HepG2 (cell line): ENCODE measurements at regions not wholly inside any gene's neighbourhood (a gene's known extent, or its start where the extent isn't known, plus 50 kb on each side); places are given as distances from the start of the nearest gene placed in this dataset.

Experiments
- ATAC-seq: fragments of 200-7000 bp; cut with Tn5 transposase; 3 replicates; pipeline ENCODE4 v1.9.1; 2020; ENCODE audit warnings: mild to moderate bottlenecking, moderate library complexity
- BruUV-seq: library from RNA; stranded (reverse); fragments of 400-500 nt; replicated peaks from 2 replicates; lab custom pipeline; 2021; lab: Mats Ljungman, UMichigan
- CTCF ChIA-PET: fragments of 300-600 bp; formaldehyde crosslinking; extraction: SDS; loops from one replicate; lab custom pipeline; 2021; ENCODE audit warnings: low total read pairs, inconsistent platforms, low intra/inter-chr PET ratio; lab: Yijun Ruan, JAX
- POLR2A ChIA-PET: fragments of 350-600 bp; sonication (Branson Sonifier 250); formaldehyde crosslinking; loops from one replicate; lab custom pipeline; 2020; ENCODE audit warnings: antibody characterized with exemption, inconsistent platforms; lab: Yijun Ruan, JAX
- DNase-seq: peaks from one replicate; pipeline ENCODE4 v3.0.0-alpha.2; 2015; ENCODE audit warnings: low spot score
- FAIRE-seq: peaks from 3 replicates; lab custom pipeline; 2011; peaks lifted over from hg19 to GRCh38; lab: Jason Lieb, UNC
- H2AFZ ChIP-seq: one replicate; pipeline ENCODE4 v1.6.1; 2011; ENCODE audit warnings: low read length, inconsistent platforms
- H3K27ac ChIP-seq: fragments of 300-600 bp; 3 replicates; pipeline ENCODE4 v1.8.0; 2011; ENCODE audit warnings: mixed run types, mild to moderate bottlenecking, mixed read lengths, low read length, inconsistent platforms; ENCODE audit not compliant: insufficient read depth; ENCODE audit errors: extremely low read length
- H3K27me3 ChIP-seq, 2 experiments: fragments of 200-600 bp in 1 of 2; 2 replicates in 1 of 2; 3 replicates in 1 of 2; pipeline versions ENCODE4 v1.6.0 to v1.8.0; 2011; ENCODE audit warnings: low read length in 2 of 2, mild to moderate bottlenecking in 2 of 2, moderate library complexity in 2 of 2, inconsistent platforms in 1 of 2; ENCODE audit not compliant: insufficient read depth in 2 of 2, control insufficient read depth in 1 of 2
- H3K36me3 ChIP-seq, 2 experiments: fragments of 200-600 bp in 1 of 2; replicated peaks in 1 of 2; 2 replicates in 1 of 2; 3 replicates in 1 of 2; pipeline versions ENCODE4 v1.5.1 to v1.8.0; 2011; ENCODE audit warnings: low read length in 2 of 2, inconsistent platforms in 1 of 2; ENCODE audit not compliant: insufficient read depth in 2 of 2, control insufficient read depth in 1 of 2
- H3K4me1 ChIP-seq: 2 replicates; pipeline ENCODE4 v1.5.1; 2012; ENCODE audit warnings: low read length, inconsistent platforms; ENCODE audit not compliant: insufficient read depth
- H3K4me2 ChIP-seq: 2 replicates; pipeline ENCODE4 v1.6.0; 2011; ENCODE audit warnings: low read depth, low read length, inconsistent platforms
- H3K4me3 ChIP-seq, 3 experiments: fragments of 200-600 bp in 1 of 3; sonication (generic), shearing (Covaris generic) in 1 of 3; replicated peaks in 1 of 3; 2 replicates each; pipeline ENCODE4 v1.5.1; 2011 to 2016; ENCODE audit warnings: low read length in 3 of 3, inconsistent platforms in 2 of 3, low read depth in 2 of 3, mild to moderate bottlenecking in 2 of 3, control low read depth in 1 of 3, mixed read lengths in 1 of 3; ENCODE audit not compliant: insufficient read depth in 1 of 3
- H3K79me2 ChIP-seq: one replicate; pipeline ENCODE4 v1.6.1; 2011; ENCODE audit warnings: low read length, inconsistent platforms; ENCODE audit not compliant: insufficient read depth
- H3K9ac ChIP-seq: 2 replicates; pipeline ENCODE4 v1.6.0; 2011; ENCODE audit warnings: mild to moderate bottlenecking, low read depth, low read length, inconsistent platforms; ENCODE audit not compliant: insufficient read depth
- H3K9me3 ChIP-seq: 2 replicates; pipeline ENCODE4 v1.5.1; 2012; ENCODE audit warnings: mild to moderate bottlenecking, low read length
- H4K20me1 ChIP-seq: 2 replicates; pipeline ENCODE4 v1.6.0; 2011; ENCODE audit warnings: inconsistent platforms, mild to moderate bottlenecking, low read length, moderate library complexity; ENCODE audit not compliant: insufficient read depth
- BHLHE40 ChIP-seq: IDR thresholded peaks from 2 replicates; pipeline ENCODE4 v1.6.1; 2011; ENCODE audit warnings: low read length, improper control_type of control experiment
- GLMP ChIP-seq: sonication (generic); formaldehyde crosslinking; IDR thresholded peaks from 2 replicates; pipeline ENCODE4 v1.9.0; 2021; ENCODE audit warnings: missing genetic modification reagents, mild to moderate bottlenecking, borderline replicate concordance
- HNF1B ChIP-seq: sonication (generic); formaldehyde crosslinking; IDR thresholded peaks from 2 replicates; pipeline ENCODE4 v1.5.1; 2020; ENCODE audit warnings: mild to moderate bottlenecking, moderate library complexity, missing genetic modification reagents
- PBX2 ChIP-seq: IDR thresholded peaks from 2 replicates; pipeline ENCODE4 v1.6.1; 2016; ENCODE audit warnings: control low read depth
- PRDM4 ChIP-seq: sonication (generic); formaldehyde crosslinking; IDR thresholded peaks from 2 replicates; pipeline ENCODE4 v1.9.0; 2021; ENCODE audit warnings: missing genetic modification reagents, borderline replicate concordance
- SNAPC4 ChIP-seq: sonication (generic); formaldehyde crosslinking; IDR thresholded peaks from 2 replicates; pipeline ENCODE4 v1.4.0; 2020; ENCODE audit warnings: mild to moderate bottlenecking, missing genetic modification reagents
- ZNF232 ChIP-seq: sonication (generic); formaldehyde crosslinking; IDR thresholded peaks from 2 replicates; pipeline ENCODE4 v1.4.0; 2020; ENCODE audit warnings: missing genetic modification reagents, borderline replicate concordance
- ZNF740 ChIP-seq: sonication (generic); formaldehyde crosslinking; IDR thresholded peaks from 2 replicates; pipeline ENCODE4 v1.4.0; 2020; ENCODE audit warnings: missing genetic modification reagents
- WGBS: methylation state at CpG from one replicate; pipeline ENCODE4 v1.1.6; 2017; ENCODE audit warnings: low lambda C conversion rate; 5-methylcytosine and 5-hydroxymethylcytosine counted together
- in situ Hi-C: cut with HindIII; loops from 2 replicates; pipeline ENCODE4 v1.10.0; 2017; ENCODE audit warnings: low pct_unique_long_range_greater_than_20kb; ENCODE audit not compliant: extremely low pct_ligation_motif_present
- intact Hi-C: fragments of 100-400 bp; cut with micrococcal nuclease; formaldehyde crosslinking; loops from one replicate; pipeline ENCODE4 v1.10.0; 2022; ENCODE audit not compliant: unreplicated experiment

GRCh38 chr1:232499188-232499587 is 130.7 kb downstream of the SIPA1L2 start (continued):
- TF ChIP-seq PRDM4 (CRISPR knock-in tag) (no peak), ZNF740 (CRISPR knock-in tag) (no peak), PBX2 (CRISPR knock-in tag) (no peak), BHLHE40 (no peak), HNF1B (CRISPR knock-in tag) (no peak)
- TF ChIP-seq, all 625 proteins: peak for 0

GRCh38 chr1:232493869-232494268 is 136.1 kb downstream of the SIPA1L2 start:
- FAIRE-seq (no peak), DNase-seq (no peak), ATAC-seq (no peak)
- no peak overlapping the region for H3K27ac ChIP-seq
- in situ Hi-C loops (no loop called here), intact Hi-C loops (no loop called here)
- no peak overlapping the region for H3K4me3 ChIP-seq
- no peaks in the 10 kb centered on the region for H3K36me3 ChIP-seq
- H3K9ac ChIP-seq = no peak overlapping the region
- no TSS peak for BruUV-seq
- 0% methylated on average over 4 of the region's 4 CpGs for WGBS
- H2AFZ ChIP-seq = no peak overlapping the region
- ChIA-PET CTCF (no interaction called here), POLR2A (no interaction called here)
- no peak overlapping the region for H3K4me2 ChIP-seq
- H3K27me3 ChIP-seq = 0 out of 5 replicates have a peak, but pooled peaks cover 0 to 7% of the 10 kb centered on the region in 2 experiments
- H3K4me1 ChIP-seq = no peaks in the 10 kb centered on the region
- H4K20me1 ChIP-seq = no peaks in the 10 kb centered on the region
- no peaks in the 10 kb centered on the region for H3K79me2 ChIP-seq
- no peaks in the 10 kb centered on the region for H3K9me3 ChIP-seq
- no peak for TF ChIP-seq SNAPC4 (CRISPR knock-in tag)
- no peak for TF ChIP-seq GLMP (CRISPR knock-in tag)
- TF ChIP-seq ZNF232 = no peak
